AG04449 (cell line): ENCODE measurements at regions not wholly inside any gene's neighbourhood (a gene's known extent, or its start where the extent isn't known, plus 50 kb on each side); places are given as distances from the start of the nearest gene placed in this dataset.

Experiments
- CTCF ChIA-PET: fragments of 350-600 bp; formaldehyde crosslinking; extraction: SDS; loops from one replicate; lab custom pipeline; 2021; ENCODE audit warnings: antibody characterized with exemption; lab: Yijun Ruan, JAX
- POLR2A ChIA-PET: fragments of 400-600, 350-600 bp; formaldehyde crosslinking; extraction: SDS; loops from one replicate; lab custom pipeline; 2020; ENCODE audit warnings: antibody characterized with exemption, inconsistent platforms; lab: Yijun Ruan, JAX
- DNase-seq: peaks from one replicate; pipeline ENCODE4 v3.0.0-alpha.2; 2010; ENCODE audit warnings: low read depth, low spot score
- H3K4me3 ChIP-seq: 2 replicates; pipeline ENCODE4 v1.5.1; 2011; ENCODE audit warnings: low read depth, mild to moderate bottlenecking, control low read depth, low read length
- TF ChIP-seq, protein P1 (sequence below): IDR thresholded peaks from one replicate; pipeline ENCODE4 v1.5.1; 2011; ENCODE audit warnings: mild to moderate bottlenecking, moderate library complexity, low read length, control low read depth, inconsistent platforms; ENCODE audit not compliant: insufficient read depth; ENCODE audit errors: missing control alignments

DNA sequence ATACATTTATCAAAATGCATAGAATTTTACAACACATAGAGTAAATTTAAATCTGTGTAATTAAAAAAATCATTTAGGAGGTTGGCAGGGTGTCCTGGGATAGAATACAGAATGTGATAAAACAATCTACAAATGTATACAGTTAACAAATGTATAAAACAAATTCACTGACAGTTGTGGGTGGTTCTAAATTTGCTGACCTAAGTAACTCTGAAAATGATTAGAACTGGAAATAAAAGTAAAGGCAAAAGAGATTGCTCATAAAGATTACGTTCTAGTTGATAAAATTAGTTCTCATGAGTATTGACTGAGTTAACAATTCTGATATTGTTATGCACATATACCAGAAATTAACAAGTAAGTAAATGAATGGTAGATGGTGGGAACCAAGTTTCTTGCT is 1827.3 kb upstream of the FLRT2 start:
- POLR2A ChIA-PET = no interaction called here
- no peak for DNase-seq
- TF ChIP-seq, protein P1, sequence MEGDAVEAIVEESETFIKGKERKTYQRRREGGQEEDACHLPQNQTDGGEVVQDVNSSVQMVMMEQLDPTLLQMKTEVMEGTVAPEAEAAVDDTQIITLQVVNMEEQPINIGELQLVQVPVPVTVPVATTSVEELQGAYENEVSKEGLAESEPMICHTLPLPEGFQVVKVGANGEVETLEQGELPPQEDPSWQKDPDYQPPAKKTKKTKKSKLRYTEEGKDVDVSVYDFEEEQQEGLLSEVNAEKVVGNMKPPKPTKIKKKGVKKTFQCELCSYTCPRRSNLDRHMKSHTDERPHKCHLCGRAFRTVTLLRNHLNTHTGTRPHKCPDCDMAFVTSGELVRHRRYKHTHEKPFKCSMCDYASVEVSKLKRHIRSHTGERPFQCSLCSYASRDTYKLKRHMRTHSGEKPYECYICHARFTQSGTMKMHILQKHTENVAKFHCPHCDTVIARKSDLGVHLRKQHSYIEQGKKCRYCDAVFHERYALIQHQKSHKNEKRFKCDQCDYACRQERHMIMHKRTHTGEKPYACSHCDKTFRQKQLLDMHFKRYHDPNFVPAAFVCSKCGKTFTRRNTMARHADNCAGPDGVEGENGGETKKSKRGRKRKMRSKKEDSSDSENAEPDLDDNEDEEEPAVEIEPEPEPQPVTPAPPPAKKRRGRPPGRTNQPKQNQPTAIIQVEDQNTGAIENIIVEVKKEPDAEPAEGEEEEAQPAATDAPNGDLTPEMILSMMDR = no peak
- no peak overlapping the region for H3K4me3 ChIP-seq
- CTCF ChIA-PET = no interaction called here

DNA sequence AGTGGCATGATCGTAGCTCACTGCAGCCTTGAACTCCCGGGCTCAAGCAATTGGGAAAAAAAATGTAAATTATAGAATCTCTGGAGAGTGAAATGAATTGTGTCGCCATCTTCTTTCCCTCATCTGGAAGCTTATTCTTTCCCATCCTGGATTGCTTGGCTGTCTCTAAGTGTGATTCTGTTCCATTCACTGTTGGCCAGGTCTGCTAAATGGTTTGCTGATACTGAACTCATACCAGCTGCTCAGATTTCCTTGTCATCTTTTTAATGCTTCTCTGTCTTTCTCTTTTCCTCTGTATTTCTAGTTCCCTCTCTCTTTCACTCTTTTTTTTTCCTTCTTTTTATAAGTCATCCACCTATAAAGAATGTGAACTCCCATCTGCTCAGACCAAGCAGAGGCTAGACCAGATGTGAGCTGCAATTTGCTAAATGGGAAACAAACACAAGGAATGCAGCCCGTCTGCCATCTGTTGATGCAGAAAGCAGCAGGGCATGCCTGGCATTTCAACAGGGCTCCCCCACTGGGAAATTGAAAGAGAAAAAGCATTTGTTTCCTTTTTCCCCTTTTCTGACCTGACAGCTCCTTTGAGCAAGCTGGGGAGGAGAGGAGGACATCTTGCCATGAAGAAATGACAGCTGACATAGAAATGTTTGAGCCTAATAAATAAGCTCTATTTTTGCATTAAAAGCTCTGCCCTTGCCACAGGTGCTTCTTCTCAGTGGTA is 1823.6 kb upstream of the FLRT2 start:
- no peak overlapping the region for H3K4me3 ChIP-seq
- CTCF ChIA-PET = no interaction called here
- TF ChIP-seq, protein P1 = no peak
- no peak for DNase-seq
- POLR2A ChIA-PET = no interaction called here

DNA sequence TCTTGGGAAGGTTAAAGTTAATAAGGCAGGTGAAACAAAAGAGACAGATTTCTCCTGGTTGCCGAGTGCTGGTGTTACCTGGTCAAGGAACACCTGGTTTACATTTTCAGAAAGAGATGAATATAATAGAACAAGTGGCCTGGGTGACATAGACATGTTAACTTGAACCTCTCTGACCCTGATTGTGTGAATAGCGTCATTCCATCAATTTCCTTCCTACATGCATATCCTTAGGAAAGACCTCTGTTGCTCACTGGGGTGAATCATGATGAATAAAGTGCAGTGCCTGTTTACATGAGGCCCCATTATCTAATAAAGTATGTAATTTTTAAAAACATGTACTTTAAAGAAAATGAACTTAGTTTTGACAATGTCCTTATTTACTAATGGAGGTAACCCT is 1822.9 kb upstream of the FLRT2 start:
- H3K4me3 ChIP-seq = no peak overlapping the region
- ChIA-PET CTCF (no interaction called here), POLR2A (no interaction called here)
- TF ChIP-seq, protein P1 = no peak
- DNase-seq = no peak

DNA sequence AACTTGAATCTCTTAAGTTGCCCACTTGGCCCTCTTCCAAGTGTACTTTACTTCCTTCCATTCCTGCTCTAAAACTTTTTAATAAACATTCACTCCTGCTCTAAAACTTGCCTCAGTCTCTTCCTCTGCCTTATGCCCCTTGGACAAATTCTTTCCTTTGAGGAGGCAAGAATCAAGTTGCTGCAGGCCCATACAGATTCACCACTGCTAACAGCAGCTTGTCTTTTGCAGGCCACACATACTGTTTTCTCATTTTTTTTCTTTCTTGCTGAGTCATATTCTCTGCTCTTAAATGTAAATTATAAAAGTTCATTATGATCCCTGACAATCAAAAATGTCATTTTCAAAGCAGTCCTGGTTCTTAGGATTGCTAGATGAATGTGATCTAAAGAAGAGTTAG is 1820.8 kb upstream of the FLRT2 start:
- TF ChIP-seq, protein P1 = no peak
- CTCF ChIA-PET = no interaction called here
- POLR2A ChIA-PET = no interaction called here
- DNase-seq = no peak
- H3K4me3 ChIP-seq = no peak overlapping the region

DNA sequence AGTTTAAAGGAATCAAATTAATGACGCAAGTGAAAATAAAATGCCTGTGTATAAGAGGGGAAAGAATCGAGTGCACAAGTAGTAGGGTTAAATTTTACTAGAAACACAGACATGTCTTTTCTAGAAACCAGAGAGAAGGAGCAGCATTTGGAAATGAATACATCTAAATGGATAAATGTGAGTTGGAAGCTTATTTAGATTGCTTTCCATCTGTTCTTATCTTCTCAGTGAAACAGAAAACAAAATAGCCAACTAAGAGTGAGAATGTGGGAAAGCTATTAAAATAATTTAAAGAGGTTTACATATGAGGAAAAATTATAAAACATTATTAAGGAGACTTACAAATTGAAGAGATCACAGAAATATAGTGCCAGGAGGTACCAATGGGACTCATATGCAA is 1818.9 kb upstream of the FLRT2 start:
- H3K4me3 ChIP-seq = no peak overlapping the region
- DNase-seq = no peak
- CTCF ChIA-PET = no interaction called here

DNA sequence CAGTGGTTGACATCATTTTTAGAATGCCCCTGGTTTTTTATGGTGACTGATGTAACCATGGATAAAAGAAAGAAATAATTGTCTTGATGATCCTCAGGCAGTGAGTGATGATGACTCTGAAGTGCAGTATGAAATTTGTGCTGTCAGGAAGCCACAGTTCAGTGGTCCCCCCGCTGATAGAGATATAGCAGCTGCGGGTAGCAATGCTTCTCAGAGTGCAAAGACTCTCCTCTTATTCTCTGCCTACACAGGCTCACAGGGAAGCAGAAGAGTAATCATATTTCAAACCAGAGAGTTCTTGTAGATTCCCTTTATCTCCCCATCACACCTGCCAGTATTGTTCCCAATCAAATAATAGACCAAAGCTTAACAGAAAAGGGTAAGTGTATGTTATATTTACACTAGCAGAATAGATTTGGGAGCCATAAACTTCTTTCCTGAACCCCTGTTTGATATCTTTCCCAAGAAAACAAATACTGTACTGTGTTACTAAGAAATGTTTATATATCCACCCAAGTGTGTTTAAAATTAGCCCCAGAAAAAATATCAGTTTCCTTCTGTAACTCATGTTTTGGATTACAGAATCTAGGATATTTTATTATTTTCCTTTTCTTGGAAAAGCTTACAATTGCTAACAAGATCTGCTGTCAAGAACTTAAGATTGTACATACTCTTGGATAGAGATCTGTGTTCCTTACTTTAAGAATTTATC is 1817.4 kb upstream of the FLRT2 start:
- no peak for DNase-seq
- ChIA-PET CTCF (no interaction called here), POLR2A (no interaction called here)
- no peak overlapping the region for H3K4me3 ChIP-seq
- TF ChIP-seq, protein P1 = no peak

More for the DNA sequence above, 1818.9 kb upstream of the FLRT2 start:
- POLR2A ChIA-PET = no interaction called here
- TF ChIP-seq, protein P1 = no peak
